ENCODE measurements at regions not wholly inside any gene's neighbourhood (a gene's known extent, or its start where the extent isn't known, plus 50 kb on each side); places are given as distances from the start of the nearest gene placed in this dataset.
"Not testable (repeated sequence)": the region's sequence is repeated elsewhere in the genome, so short reads cannot be mapped to it uniquely, and the experiment has no call there.

DNA sequence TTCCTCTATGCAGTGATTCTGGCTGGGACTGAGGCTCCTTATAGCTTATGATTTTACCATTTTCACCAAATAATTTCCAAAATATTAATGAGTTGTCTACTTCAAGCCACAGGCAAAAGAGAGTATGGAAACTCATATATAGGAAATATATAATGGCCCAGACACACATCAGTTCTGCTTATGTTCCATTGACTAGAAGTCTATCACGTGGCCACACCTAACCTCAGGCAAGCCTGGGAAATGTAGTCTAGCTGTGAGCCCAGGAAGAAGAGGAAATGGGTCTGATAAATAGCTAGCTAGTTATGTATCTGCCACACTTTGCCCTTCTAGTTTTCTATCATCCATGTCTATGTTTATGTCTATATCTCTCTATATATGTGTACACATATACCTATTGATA lies 195.1 kb downstream of the OTOL1 start:
- DNase-seq (ENCODE audit: low read depth, low spot score), result no peak
- Mint-ChIP-seq H3K27me3 (ENCODE audit: low read depth) (no peaks in the 10 kb centered on the region), H3K36me3 (ENCODE audit: low read depth) (no peaks in the 10 kb centered on the region), H3K4me3 (no peak overlapping the region), H3K27ac (ENCODE audit: unreplicated experiment) (no peak overlapping the region), H3K4me1 (no peaks in the 10 kb centered on the region), H3K9me3 (peaks cover 2% of the 10 kb centered on the region)
- no peak for TF ChIP-seq CTCF (conservative IDR thresholded peaks at IDR 0.05)

DNA sequence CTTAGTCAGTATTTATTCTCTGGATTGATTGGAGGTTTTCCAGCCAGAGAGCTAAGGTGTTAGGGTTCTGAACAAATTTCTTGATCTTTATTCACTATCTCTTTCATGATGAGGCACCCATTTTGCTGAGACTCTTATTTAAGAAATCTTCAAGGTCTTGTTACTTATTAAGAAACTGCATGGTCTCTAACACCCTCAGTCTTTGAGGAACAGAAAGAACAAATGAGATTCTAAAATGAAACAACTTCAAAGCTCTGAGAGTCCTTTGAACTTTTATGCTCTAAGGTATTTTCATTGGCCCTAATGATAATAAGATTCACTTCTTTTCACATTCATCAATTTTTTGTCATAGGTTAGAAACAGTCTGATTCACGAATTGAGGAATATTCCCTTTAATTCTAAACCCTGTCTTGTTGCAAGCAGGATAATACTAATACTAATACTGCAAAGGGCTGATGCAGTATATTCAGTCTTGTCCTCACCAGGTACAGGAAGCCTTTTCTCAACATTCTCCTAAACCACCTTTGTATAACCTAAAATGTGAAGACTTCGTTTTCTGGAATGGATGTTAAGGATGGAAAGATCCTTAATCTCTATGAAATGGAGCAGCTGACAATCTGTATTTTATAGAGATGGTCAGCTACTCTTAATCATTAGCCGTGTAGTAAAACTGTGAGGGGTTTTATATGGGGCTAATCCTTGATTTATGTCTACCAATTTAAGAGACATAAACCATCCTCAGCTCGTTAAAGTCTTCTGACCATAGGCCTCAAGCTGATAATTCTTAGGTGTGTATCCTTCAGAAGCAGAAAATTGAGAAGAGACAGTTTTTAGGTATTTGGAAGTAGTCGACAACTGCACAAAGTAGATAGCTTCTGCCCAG lies 198.3 kb downstream of the OTOL1 start:
- DNase-seq (ENCODE audit: low read depth, low spot score), result no peak
- TF ChIP-seq CTCF (conservative IDR thresholded peaks at IDR 0.05), result no peak
- no peaks in the 10 kb centered on the region for H3K36me3 Mint-ChIP-seq (ENCODE audit: low read depth)
- H3K27ac Mint-ChIP-seq (ENCODE audit: unreplicated experiment), result no peak overlapping the region
- no peaks in the 10 kb centered on the region for H3K9me3 Mint-ChIP-seq
- no peaks in the 10 kb centered on the region for H3K27me3 Mint-ChIP-seq (ENCODE audit: low read depth)
- no peak overlapping the region for H3K4me3 Mint-ChIP-seq
- no peaks in the 10 kb centered on the region for H3K4me1 Mint-ChIP-seq

- Mint-ChIP-seq H3K9me3 (no peaks in the 10 kb centered on the region), H3K36me3 (ENCODE audit: low read depth) (no peaks in the 10 kb centered on the region), H3K4me1 (no peaks in the 10 kb centered on the region), H3K4me3 (no peak overlapping the region), H3K27ac (ENCODE audit: unreplicated experiment) (no peak overlapping the region), H3K27me3 (ENCODE audit: low read depth) (no peaks in the 10 kb centered on the region)
- no peak for TF ChIP-seq CTCF (conservative IDR thresholded peaks at IDR 0.05)
- DNase-seq (ENCODE audit: low read depth, low spot score), result no peak
These were observed 199.2 kb downstream of the OTOL1 start for GRCh38 chr3:161695811-161696210.

DNA sequence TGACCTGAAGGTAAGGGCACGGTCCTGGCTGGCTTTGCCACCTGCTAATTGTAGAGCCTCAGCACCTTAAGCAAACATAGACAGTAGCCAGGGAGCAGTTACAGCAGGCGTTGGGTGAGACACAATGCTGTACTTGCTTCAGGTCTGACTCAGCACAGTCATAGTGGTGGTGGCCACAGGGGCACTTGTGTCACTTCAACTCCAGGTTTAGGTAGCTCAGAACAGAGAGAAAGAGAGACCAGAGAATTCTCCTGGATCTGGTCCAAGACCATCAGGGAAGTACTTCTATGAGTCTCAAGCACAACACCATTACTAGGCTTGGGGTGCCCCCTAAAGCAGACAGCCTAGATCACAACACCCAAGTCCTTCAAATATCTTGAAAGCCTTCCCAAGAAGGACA lies 204.4 kb downstream of the OTOL1 start:
- TF ChIP-seq CTCF (conservative IDR thresholded peaks at IDR 0.05), result no peak
- DNase-seq (ENCODE audit: low read depth, low spot score), result no peak
- H3K4me1 Mint-ChIP-seq, result no peaks in the 10 kb centered on the region
- no peaks in the 10 kb centered on the region for H3K9me3 Mint-ChIP-seq
- H3K36me3 Mint-ChIP-seq (ENCODE audit: low read depth), result no peaks in the 10 kb centered on the region
- no peak overlapping the region for H3K27ac Mint-ChIP-seq (ENCODE audit: unreplicated experiment)
- H3K4me3 Mint-ChIP-seq, result no peak overlapping the region
- H3K27me3 Mint-ChIP-seq (ENCODE audit: low read depth), result no peaks in the 10 kb centered on the region

GRCh38 chr3:161707253-161707652 lies 210.6 kb downstream of the OTOL1 start:
- not testable (repeated sequence) for H3K27ac Mint-ChIP-seq (ENCODE audit: unreplicated experiment); H3K4me1 Mint-ChIP-seq; H3K27me3 Mint-ChIP-seq (ENCODE audit: low read depth); H3K4me3 Mint-ChIP-seq; DNase-seq (ENCODE audit: low read depth, low spot score); H3K36me3 Mint-ChIP-seq (ENCODE audit: low read depth)
- peaks cover 16% of the 10 kb centered on the region for H3K9me3 Mint-ChIP-seq

DNA sequence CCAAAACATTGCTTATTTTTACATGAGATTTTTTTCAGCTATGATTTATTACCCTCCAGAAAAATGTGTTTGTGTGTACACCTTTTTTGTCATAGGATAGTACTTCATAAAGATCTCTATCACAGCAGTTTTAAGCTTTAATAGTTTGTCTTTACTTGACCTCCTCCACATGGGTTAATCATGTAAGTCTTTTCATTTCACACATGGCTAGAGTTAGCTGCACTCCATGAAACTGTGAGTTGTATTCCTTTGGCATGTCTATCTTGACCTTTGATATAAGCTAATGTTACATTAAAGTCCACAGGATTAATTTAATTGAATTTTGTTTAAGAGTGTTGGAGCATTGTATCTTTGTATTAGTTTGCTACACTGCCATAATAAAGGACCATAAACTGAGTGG lies 217.1 kb downstream of the OTOL1 start:
- H3K4me1 Mint-ChIP-seq, result no peaks in the 10 kb centered on the region
- H3K9me3 Mint-ChIP-seq, result peaks cover 16% of the 10 kb centered on the region
- no peak overlapping the region for H3K4me3 Mint-ChIP-seq
- H3K27me3 Mint-ChIP-seq (ENCODE audit: low read depth), result no peaks in the 10 kb centered on the region
- H3K27ac Mint-ChIP-seq (ENCODE audit: unreplicated experiment), result no peak overlapping the region
- no peak for DNase-seq (ENCODE audit: low read depth, low spot score)
- no peaks in the 10 kb centered on the region for H3K36me3 Mint-ChIP-seq (ENCODE audit: low read depth)
- no peak for TF ChIP-seq CTCF (conservative IDR thresholded peaks at IDR 0.05)

Data from neural crest cell (in vitro differentiated cells).